ENCODE measurements at regions not wholly inside any gene's neighbourhood (a gene's known extent, or its start where the extent isn't known, plus 50 kb on each side); places are given as distances from the start of the nearest gene placed in this dataset.

GRCh38 chr10:5582736-5583135, 58.0 kb downstream of the CALML3 start:
- no peak overlapping the region for H3K27ac ChIP-seq (ENCODE audit: insufficient read depth, low read depth, low read length)
- H3K79me2 ChIP-seq (ENCODE audit: control insufficient read depth, insufficient read depth, low read length) = no peaks in the 10 kb centered on the region
- H3K4me1 ChIP-seq (ENCODE audit: control insufficient read depth, extremely low read depth, insufficient read depth, low read length) = peaks cover 4% of the 10 kb centered on the region
- no peak for DNase-seq (ENCODE audit: low read depth, low spot score)
- no peaks in the 10 kb centered on the region for H3K36me3 ChIP-seq (ENCODE audit: control insufficient read depth in 2 of 2, extremely low read depth in 1 of 2, insufficient read depth in 2 of 2, low read length in 2 of 2)
- H3K9me3 ChIP-seq (replicated peaks; ENCODE audit: control insufficient read depth, insufficient read depth, low read length) = no peaks in the 10 kb centered on the region
- ChIA-PET CTCF (interaction anchor here (1.6 kb wide), 1 partner anchor 12 kb away, joined by 5 read pairs; no protein-coding TSS in a partner anchor), POLR2A (no interaction called here)
- intact Hi-C loops (cut with micrococcal nuclease) (no loop called here), dilution Hi-C loops (cut with MboI; ENCODE audit: extremely low pct_ligation_motif_present, low sequenced_read_pairs) (no loop called here)
- no peak overlapping the region for H3K4me2 ChIP-seq (ENCODE audit: insufficient read depth, low read length)
- no peak overlapping the region for H3K4me3 ChIP-seq (replicated peaks in 1 of 3; ENCODE audit: insufficient read depth in 1 of 3, low read depth in 1 of 3, low read length in 3 of 3)
- no peaks in the 10 kb centered on the region for H3K27me3 ChIP-seq (ENCODE audit: control insufficient read depth in 2 of 2, insufficient read depth in 2 of 2, low read length in 2 of 2)
- no peak overlapping the region for H2AFZ ChIP-seq (ENCODE audit: low read depth, low read length)
- no peaks in the 10 kb centered on the region for H4K20me1 ChIP-seq (replicated peaks; ENCODE audit: control insufficient read depth, extremely low read depth, insufficient read depth, low read length)
- no TSS peak for BruUV-seq (replicated peaks)
- no peak overlapping the region for H3K9ac ChIP-seq (replicated peaks; ENCODE audit: extremely low read depth, insufficient read depth, low read length)
- no peak for FAIRE-seq
- TF ChIP-seq POLR2A (IDR thresholded peaks at IDR 0.05; ENCODE audit: low read depth, low read length) (no peak), POLR2AphosphoS5 (IDR thresholded peaks at IDR 0.05; ENCODE audit: insufficient read depth, low read depth, low read length) (no peak), CTCF (IDR thresholded peaks at IDR 0.05; ENCODE audit: extremely low read depth in 1 of 2, insufficient read depth in 1 of 2, low read depth in 1 of 2, low read length in 2 of 2) (peak in 1 of 2 donors; percentile 18)
- H3K9me1 ChIP-seq (replicated peaks; ENCODE audit: control insufficient read depth, extremely low read depth, insufficient read depth, low read length) = no peaks in the 10 kb centered on the region

DNA sequence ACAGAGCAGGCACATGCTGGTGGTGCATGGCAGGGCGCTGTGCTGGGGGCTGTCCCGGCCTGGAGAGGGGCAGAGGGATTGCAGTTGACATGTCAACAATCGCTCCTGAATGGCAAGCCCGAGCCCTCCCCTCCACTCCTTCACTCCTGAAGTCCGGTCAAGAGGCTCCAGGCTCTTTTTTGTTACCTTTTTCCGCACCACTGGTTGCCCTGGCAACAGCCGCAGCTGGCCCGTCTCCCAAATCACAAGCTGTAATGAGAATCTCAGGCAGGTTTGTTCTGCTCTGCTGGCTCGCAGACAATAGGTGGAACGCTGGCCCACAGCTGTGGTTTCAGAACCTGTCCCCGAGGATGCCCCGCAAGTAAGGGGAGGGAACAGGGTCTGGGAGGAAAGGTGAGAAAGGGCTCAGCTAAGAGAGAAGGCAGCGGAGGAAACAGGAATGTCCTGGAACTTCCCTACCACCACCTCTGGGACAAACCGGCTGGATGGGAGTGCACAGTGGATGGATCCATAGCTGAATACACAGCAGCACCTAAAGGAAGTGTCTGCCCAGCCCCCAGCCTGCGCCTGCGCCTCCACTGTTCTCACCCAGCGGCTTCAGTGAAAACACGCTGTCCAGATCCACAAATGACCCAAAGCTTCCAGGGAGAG, 58.9 kb downstream of the CALML3 start:
- dilution Hi-C loops (cut with MboI; ENCODE audit: extremely low pct_ligation_motif_present, low sequenced_read_pairs) (no loop called here), intact Hi-C loops (cut with micrococcal nuclease) (no loop called here)
- Histone ChIP-seq H3K79me2 (ENCODE audit: control insufficient read depth, insufficient read depth, low read length) (no peaks in the 10 kb centered on the region), H3K27me3 (ENCODE audit: control insufficient read depth in 2 of 2, insufficient read depth in 2 of 2, low read length in 2 of 2) (no peaks in the 10 kb centered on the region), H3K4me1 (ENCODE audit: control insufficient read depth, extremely low read depth, insufficient read depth, low read length) (peaks cover 4% of the 10 kb centered on the region), H3K4me3 (replicated peaks in 1 of 3; ENCODE audit: insufficient read depth in 1 of 3, low read depth in 1 of 3, low read length in 3 of 3) (no peak overlapping the region), H3K27ac (ENCODE audit: insufficient read depth, low read depth, low read length) (no peak overlapping the region), H2AFZ (ENCODE audit: low read depth, low read length) (no peak overlapping the region), H3K9me3 (replicated peaks; ENCODE audit: control insufficient read depth, insufficient read depth, low read length) (no peaks in the 10 kb centered on the region), H4K20me1 (replicated peaks; ENCODE audit: control insufficient read depth, extremely low read depth, insufficient read depth, low read length) (no peaks in the 10 kb centered on the region), H3K9ac (replicated peaks; ENCODE audit: extremely low read depth, insufficient read depth, low read length) (no peak overlapping the region), H3K4me2 (ENCODE audit: insufficient read depth, low read length) (no peak overlapping the region), H3K9me1 (replicated peaks; ENCODE audit: control insufficient read depth, extremely low read depth, insufficient read depth, low read length) (no peaks in the 10 kb centered on the region), H3K36me3 (ENCODE audit: control insufficient read depth in 2 of 2, extremely low read depth in 1 of 2, insufficient read depth in 2 of 2, low read length in 2 of 2) (no peaks in the 10 kb centered on the region)
- CTCF ChIA-PET = interaction anchor here (0.7 to 2.4 kb wide), 4 partner anchors 10 to 135 kb away, joined by 3 to 10 read pairs (median 4); no protein-coding TSS in a partner anchor
- FAIRE-seq (no peak), DNase-seq (ENCODE audit: low read depth, low spot score) (no peak)
- POLR2A ChIA-PET = no interaction called here
- no TSS peak for BruUV-seq (replicated peaks)
- TF ChIP-seq JUN (IDR thresholded peaks at IDR 0.05; ENCODE audit: borderline replicate concordance, insufficient read depth, insufficient read length, low read depth) (no peak), CTCF (IDR thresholded peaks at IDR 0.05; ENCODE audit: extremely low read depth in 1 of 2, insufficient read depth in 1 of 2, low read depth in 1 of 2, low read length in 2 of 2) (no peak), GATA2 (IDR thresholded peaks at IDR 0.05; ENCODE audit: insufficient read depth, insufficient read length, low read depth, low read length) (no peak), MYC (IDR thresholded peaks at IDR 0.05; ENCODE audit: low read depth, low read length) (no peak), FOS (IDR thresholded peaks at IDR 0.05; ENCODE audit: borderline replicate concordance, insufficient read depth, low read length) (no peak), POLR2AphosphoS5 (IDR thresholded peaks at IDR 0.05; ENCODE audit: insufficient read depth, low read depth, low read length) (no peak), MAX (IDR thresholded peaks at IDR 0.05; ENCODE audit: insufficient read depth, insufficient read length) (no peak), POLR2A (IDR thresholded peaks at IDR 0.05; ENCODE audit: low read depth, low read length) (no peak), EZH2 (IDR thresholded peaks at IDR 0.05; ENCODE audit: borderline replicate concordance, low read depth, low read length, severe bottlenecking) (no peak)

All from endothelial cell of umbilical vein (primary cell).